GM18505 (cell line): ENCODE measurements at regions not wholly inside any gene's neighbourhood (a gene's known extent, or its start where the extent isn't known, plus 50 kb on each side); places are given as distances from the start of the nearest gene placed in this dataset.
"Not testable (repeated sequence)": the region's sequence is repeated elsewhere in the genome, so short reads cannot be mapped to it uniquely, and the experiment has no call there.

Experiments used
- ATAC-seq: cut with Tn5 transposase; IDR thresholded peaks from one replicate; pipeline ENCODE4 v1.9.1; 2021; ENCODE audit not compliant: unreplicated experiment
- POLR2A ChIP-seq: IDR thresholded peaks from 4 replicates; pipeline ENCODE4 v1.6.1; 2011; ENCODE audit warnings: borderline replicate concordance; ENCODE audit not compliant: insufficient read depth, insufficient read length; ENCODE audit errors: extremely low read depth

GRCh38 chr21:38999161-38999560, 184.1 kb downstream of the PSMG1 start:
- TF ChIP-seq POLR2A, result no peak
- no peak for ATAC-seq

GRCh38 chr21:38998281-38998680, 185.0 kb downstream of the PSMG1 start:
- not testable (repeated sequence) for ATAC-seq

GRCh38 chr21:38997843-38998175, 185.4 kb downstream of the PSMG1 start:
- not testable (repeated sequence) for ATAC-seq

- no peak for TF ChIP-seq POLR2A
- ATAC-seq, result no peak
Measured at GRCh38 chr21:38997051-38997842, 186.0 kb downstream of the PSMG1 start.

GRCh38 chr21:38996355-38996754, 186.9 kb downstream of the PSMG1 start:
- no peak for TF ChIP-seq POLR2A
- no peak for ATAC-seq

GRCh38 chr21:38995731-38996130, 187.5 kb downstream of the PSMG1 start:
- no peak for ATAC-seq
- TF ChIP-seq POLR2A, result no peak

- TF ChIP-seq POLR2A, result no peak
- no peak for ATAC-seq
Measured at GRCh38 chr21:38995071-38995669, 188.1 kb downstream of the PSMG1 start.

GRCh38 chr21:38994042-38994441, 188.3 kb downstream of the ETS2 start:
- ATAC-seq, result no peak
- no peak for TF ChIP-seq POLR2A

- no peak for TF ChIP-seq POLR2A
- ATAC-seq, result no peak
Measured at GRCh38 chr21:38993561-38993960, 187.8 kb downstream of the ETS2 start.

GRCh38 chr21:38992737-38993136, 187.0 kb downstream of the ETS2 start:
- ATAC-seq, result no peak
- TF ChIP-seq POLR2A, result no peak

- no peak for ATAC-seq
- TF ChIP-seq POLR2A, result no peak
Measured at GRCh38 chr21:38990424-38990794, 184.7 kb downstream of the ETS2 start.

- TF ChIP-seq POLR2A, result no peak
- ATAC-seq, result no peak
Measured at GRCh38 chr21:38989745-38990423, 184.2 kb downstream of the ETS2 start.

GRCh38 chr21:38989379-38989744, 183.6 kb downstream of the ETS2 start:
- TF ChIP-seq POLR2A, result no peak
- ATAC-seq, result no peak
